DOHH2 (cell line): ENCODE measurements at regions not wholly inside any gene's neighbourhood (a gene's known extent, or its start where the extent isn't known, plus 50 kb on each side); places are given as distances from the start of the nearest gene placed in this dataset.

ENCODE experiments used
- CTCF ChIP-seq: fragments of 200-600 bp; sonication (generic); IDR thresholded peaks from one replicate; pipeline ENCODE4 v1.5.1; 2014; ENCODE audit warnings: antibody characterized with exemption, mild to moderate bottlenecking, low read depth, low read length; ENCODE audit not compliant: poor library complexity, severe bottlenecking
- EZH2phosphoT487 ChIP-seq: fragments of 200-600 bp; sonication (generic); IDR thresholded peaks from 2 replicates; pipeline ENCODE4 v1.6.1; 2017; ENCODE audit warnings: borderline replicate concordance, mild to moderate bottlenecking, antibody characterized with exemption, low read length, moderate library complexity, mixed read lengths

GRCh38 chr10:130983749-130984148 is 327.8 kb downstream of the TCERG1L start:
- TF ChIP-seq CTCF, result no peak
- TF ChIP-seq EZH2phosphoT487, result no peak
